ENCODE measurements at regions not wholly inside any gene's neighbourhood (a gene's known extent, or its start where the extent isn't known, plus 50 kb on each side); places are given as distances from the start of the nearest gene placed in this dataset.

DNA sequence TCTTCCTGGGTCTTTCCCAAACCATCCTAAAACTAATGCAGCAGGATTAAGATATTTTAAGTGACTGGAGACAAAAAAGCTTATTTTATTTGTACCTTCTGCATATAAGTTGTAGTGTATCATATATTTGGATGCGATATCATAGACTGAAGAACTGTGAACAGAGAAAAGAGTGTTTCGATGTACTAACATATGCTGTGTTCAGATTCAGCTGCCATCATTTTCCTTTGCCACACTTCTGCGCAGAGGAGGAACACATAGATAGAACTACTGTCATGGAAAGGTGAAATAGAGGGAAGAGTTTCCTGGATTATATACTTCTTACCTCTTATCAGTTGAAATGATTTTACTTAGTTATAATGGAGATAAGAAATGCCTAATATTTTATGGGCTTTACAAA is 95.5 kb upstream of the CNTN3 start:
- no peak for DNase-seq (ENCODE audit: low read depth in 4 of 4, low spot score in 3 of 4)

- DNase-seq (ENCODE audit: low read depth in 4 of 4, low spot score in 3 of 4): no peak
Measured at GRCh38 chr3:74693696-74694393, 79.4 kb upstream of the CNTN3 start.

- DNase-seq (ENCODE audit: low read depth in 4 of 4, low spot score in 3 of 4): no peak
Measured at GRCh38 chr3:74693251-74693650, 78.8 kb upstream of the CNTN3 start.

GRCh38 chr3:74691946-74692345 is 77.5 kb upstream of the CNTN3 start:
- DNase-seq (ENCODE audit: low read depth in 4 of 4, low spot score in 3 of 4): no peak

DNA sequence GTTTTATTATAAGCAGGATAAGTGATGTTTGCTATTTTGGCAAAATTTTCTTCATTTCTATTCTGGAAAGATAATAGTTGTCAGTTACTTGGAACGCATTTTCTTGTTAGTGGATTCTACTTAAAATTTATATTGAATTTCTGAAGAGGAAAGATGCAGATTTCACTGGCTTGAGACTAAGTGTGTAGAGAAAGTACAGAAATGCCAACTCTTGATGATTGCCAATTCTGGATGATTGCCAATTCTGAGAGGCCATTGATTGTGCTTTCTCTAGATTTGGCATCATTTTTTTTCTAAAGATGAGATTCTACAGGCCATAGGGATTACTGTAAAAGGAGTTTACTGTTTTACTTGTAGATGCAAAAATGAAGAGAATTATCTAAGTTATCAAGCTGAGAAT is 58.9 kb upstream of the CNTN3 start:
- DNase-seq (ENCODE audit: low read depth in 4 of 4, low spot score in 3 of 4): no peak

- no peak for DNase-seq (ENCODE audit: low read depth in 4 of 4, low spot score in 3 of 4)
Measured at GRCh38 chr3:74664606-74665005, 50.1 kb upstream of the CNTN3 start.

Data from left renal pelvis (tissue), 4 donors.